ENCODE measurements at regions not wholly inside any gene's neighbourhood (a gene's known extent, or its start where the extent isn't known, plus 50 kb on each side); places are given as distances from the start of the nearest gene placed in this dataset.

- TF ChIP-seq CTCF (IDR thresholded peaks at IDR 0.05; ENCODE audit: extremely low read depth, insufficient read depth, missing control alignments), result no peak
- in situ Hi-C loops (cut with MboI; ENCODE audit: low pct_unique_long_range_greater_than_20kb, low sequenced_read_pairs, unreplicated experiment), result no loop called here
- DNase-seq (ENCODE audit: low spot score), result no peak
These were observed 331.4 kb upstream of the USP24 start for GRCh38 chr1:55546553-55546952.

GRCh38 chr1:55544826-55545225 lies 329.7 kb upstream of the USP24 start:
- no peak for TF ChIP-seq CTCF (IDR thresholded peaks at IDR 0.05; ENCODE audit: extremely low read depth, insufficient read depth, missing control alignments)
- in situ Hi-C loops (cut with MboI; ENCODE audit: low pct_unique_long_range_greater_than_20kb, low sequenced_read_pairs, unreplicated experiment), result no loop called here

GRCh38 chr1:55542901-55543504 lies 327.8 kb upstream of the USP24 start:
- no peak for TF ChIP-seq CTCF (IDR thresholded peaks at IDR 0.05; ENCODE audit: extremely low read depth, insufficient read depth, missing control alignments)
- no peak for DNase-seq (ENCODE audit: low spot score)
- in situ Hi-C loops (cut with MboI; ENCODE audit: low pct_unique_long_range_greater_than_20kb, low sequenced_read_pairs, unreplicated experiment), result no loop called here

More at GRCh38 chr1:55544826-55545225, 329.7 kb upstream of the USP24 start:
- DNase-seq (ENCODE audit: low spot score), result no peak

GRCh38 chr1:55541296-55541695 lies 326.1 kb upstream of the USP24 start:
- no peak for DNase-seq (ENCODE audit: low spot score)
- TF ChIP-seq CTCF (IDR thresholded peaks at IDR 0.05; ENCODE audit: extremely low read depth, insufficient read depth, missing control alignments), result no peak
- in situ Hi-C loops (cut with MboI; ENCODE audit: low pct_unique_long_range_greater_than_20kb, low sequenced_read_pairs, unreplicated experiment), result no loop called here

GRCh38 chr1:55539652-55540512 lies 324.7 kb upstream of the USP24 start:
- no peak for DNase-seq (ENCODE audit: low spot score)
- in situ Hi-C loops (cut with MboI; ENCODE audit: low pct_unique_long_range_greater_than_20kb, low sequenced_read_pairs, unreplicated experiment), result no loop called here
- TF ChIP-seq CTCF (IDR thresholded peaks at IDR 0.05; ENCODE audit: extremely low read depth, insufficient read depth, missing control alignments), result no peak

GRCh38 chr1:55538428-55538827 lies 323.3 kb upstream of the USP24 start:
- no peak for TF ChIP-seq CTCF (IDR thresholded peaks at IDR 0.05; ENCODE audit: extremely low read depth, insufficient read depth, missing control alignments)
- no peak for DNase-seq (ENCODE audit: low spot score)
- in situ Hi-C loops (cut with MboI; ENCODE audit: low pct_unique_long_range_greater_than_20kb, low sequenced_read_pairs, unreplicated experiment), result no loop called here
